ENCODE measurements at regions not wholly inside any gene's neighbourhood (a gene's known extent, or its start where the extent isn't known, plus 50 kb on each side); places are given as distances from the start of the nearest gene placed in this dataset.

- H3K9me3 ChIP-seq (ENCODE audit: low read length): no peaks in the 10 kb centered on the region
- H3K9me2 ChIP-seq (replicated peaks; ENCODE audit: insufficient read depth, low read length): no peaks in the 10 kb centered on the region
- no peak overlapping the region for H3K4me3 ChIP-seq (ENCODE audit: low read length)
- H3K4me1 ChIP-seq (ENCODE audit: low read length): peaks cover 42% of the 10 kb centered on the region
- no peak overlapping the region for H2AFZ ChIP-seq (ENCODE audit: low read length)
- no peaks in the 10 kb centered on the region for H3K79me2 ChIP-seq (ENCODE audit: low read length)
- H4K20me1 ChIP-seq (ENCODE audit: insufficient read depth, low read depth, low read length): no peaks in the 10 kb centered on the region
- H3K4me2 ChIP-seq (ENCODE audit: low read depth, low read length, poor library complexity, severe bottlenecking): no peak overlapping the region
- H3K27me3 ChIP-seq (ENCODE audit: low read length): no peaks in the 10 kb centered on the region; the same call in 1 of the 2 replicates
- no peak for DNase-seq
- H3K36me3 ChIP-seq (ENCODE audit: insufficient read depth, low read length): no peaks in the 10 kb centered on the region; the same call in 1 of the 2 replicates
- H3K9ac ChIP-seq (ENCODE audit: low read length): peak overlapping the region; percentile 33; the same call in 1 of the 2 replicates
- H3K27ac ChIP-seq (ENCODE audit: low read length): no peak overlapping the region; the same call in 1 of the 2 replicates
Measured at GRCh38 chr20:57952136-57952535, 242.3 kb upstream of the PMEPA1 start.

GRCh38 chr20:57951549-57951948, 241.7 kb upstream of the PMEPA1 start:
- no peaks in the 10 kb centered on the region; the same call in 1 of the 2 replicates for H3K36me3 ChIP-seq (ENCODE audit: insufficient read depth, low read length)
- no peaks in the 10 kb centered on the region for H3K79me2 ChIP-seq (ENCODE audit: low read length)
- no peaks in the 10 kb centered on the region for H4K20me1 ChIP-seq (ENCODE audit: insufficient read depth, low read depth, low read length)
- H3K4me2 ChIP-seq (ENCODE audit: low read depth, low read length, poor library complexity, severe bottlenecking): no peak overlapping the region
- no peak overlapping the region for H3K4me3 ChIP-seq (ENCODE audit: low read length)
- H3K9me2 ChIP-seq (replicated peaks; ENCODE audit: insufficient read depth, low read length): no peaks in the 10 kb centered on the region
- H3K27ac ChIP-seq (ENCODE audit: low read length): no peak overlapping the region
- DNase-seq: no peak
- H2AFZ ChIP-seq (ENCODE audit: low read length): no peak overlapping the region
- H3K9me3 ChIP-seq (ENCODE audit: low read length): no peaks in the 10 kb centered on the region
- no peaks in the 10 kb centered on the region; the same call in 1 of the 2 replicates for H3K27me3 ChIP-seq (ENCODE audit: low read length)
- no peak overlapping the region for H3K9ac ChIP-seq (ENCODE audit: low read length)
- H3K4me1 ChIP-seq (ENCODE audit: low read length): peaks cover 36% of the 10 kb centered on the region

- H3K4me2 ChIP-seq (ENCODE audit: low read depth, low read length, poor library complexity, severe bottlenecking): no peak overlapping the region
- H3K27me3 ChIP-seq (ENCODE audit: low read length): no peaks in the 10 kb centered on the region; the same call in 1 of the 2 replicates
- H3K27ac ChIP-seq (ENCODE audit: low read length): no peak overlapping the region
- peaks cover 31% of the 10 kb centered on the region for H3K4me1 ChIP-seq (ENCODE audit: low read length)
- no peak overlapping the region for H3K9ac ChIP-seq (ENCODE audit: low read length)
- no peaks in the 10 kb centered on the region for H3K79me2 ChIP-seq (ENCODE audit: low read length)
- no peak for DNase-seq
- no peak overlapping the region for H2AFZ ChIP-seq (ENCODE audit: low read length)
- H3K9me2 ChIP-seq (replicated peaks; ENCODE audit: insufficient read depth, low read length): no peaks in the 10 kb centered on the region
- H4K20me1 ChIP-seq (ENCODE audit: insufficient read depth, low read depth, low read length): no peaks in the 10 kb centered on the region
- no peaks in the 10 kb centered on the region; the same call in 1 of the 2 replicates for H3K36me3 ChIP-seq (ENCODE audit: insufficient read depth, low read length)
- H3K4me3 ChIP-seq (ENCODE audit: low read length): no peak overlapping the region
- no peaks in the 10 kb centered on the region for H3K9me3 ChIP-seq (ENCODE audit: low read length)
Measured at GRCh38 chr20:57950764-57951485, 241.1 kb upstream of the PMEPA1 start.

- Histone ChIP-seq H3K9me2 (replicated peaks; ENCODE audit: insufficient read depth, low read length) (no peaks in the 10 kb centered on the region), H3K27ac (ENCODE audit: low read length) (no peak overlapping the region), H3K9ac (ENCODE audit: low read length) (no peak overlapping the region), H3K4me3 (ENCODE audit: low read length) (no peak overlapping the region), H3K9me3 (ENCODE audit: low read length) (no peaks in the 10 kb centered on the region), H4K20me1 (ENCODE audit: insufficient read depth, low read depth, low read length) (no peaks in the 10 kb centered on the region), H3K27me3 (ENCODE audit: low read length) (no peaks in the 10 kb centered on the region), H3K4me1 (ENCODE audit: low read length) (peaks cover 13% of the 10 kb centered on the region), H3K4me2 (ENCODE audit: low read depth, low read length, poor library complexity, severe bottlenecking) (no peak overlapping the region), H2AFZ (ENCODE audit: low read length) (no peak overlapping the region), H3K36me3 (ENCODE audit: insufficient read depth, low read length) (no peaks in the 10 kb centered on the region), H3K79me2 (ENCODE audit: low read length) (no peaks in the 10 kb centered on the region)
- DNase-seq: no peak
Measured at GRCh38 chr20:57948180-57948955, 238.6 kb upstream of the PMEPA1 start.

GRCh38 chr20:57947421-57948179, 237.8 kb upstream of the PMEPA1 start:
- Histone ChIP-seq H3K4me2 (ENCODE audit: low read depth, low read length, poor library complexity, severe bottlenecking) (no peak overlapping the region), H3K36me3 (ENCODE audit: insufficient read depth, low read length) (no peaks in the 10 kb centered on the region), H3K27ac (ENCODE audit: low read length) (no peak overlapping the region), H3K4me1 (ENCODE audit: low read length) (peaks cover 5% of the 10 kb centered on the region), H3K4me3 (ENCODE audit: low read length) (no peak overlapping the region), H3K9me3 (ENCODE audit: low read length) (no peaks in the 10 kb centered on the region), H4K20me1 (ENCODE audit: insufficient read depth, low read depth, low read length) (no peaks in the 10 kb centered on the region), H3K27me3 (ENCODE audit: low read length) (no peaks in the 10 kb centered on the region), H2AFZ (ENCODE audit: low read length) (no peak overlapping the region), H3K9ac (ENCODE audit: low read length) (no peak overlapping the region), H3K9me2 (replicated peaks; ENCODE audit: insufficient read depth, low read length) (no peaks in the 10 kb centered on the region), H3K79me2 (ENCODE audit: low read length) (no peaks in the 10 kb centered on the region)
- DNase-seq: no peak

GRCh38 chr20:57946559-57947315, 236.9 kb upstream of the PMEPA1 start:
- no peak overlapping the region for H3K27ac ChIP-seq (ENCODE audit: low read length)
- no peaks in the 10 kb centered on the region for H3K4me1 ChIP-seq (ENCODE audit: low read length)
- no peak overlapping the region for H3K4me2 ChIP-seq (ENCODE audit: low read depth, low read length, poor library complexity, severe bottlenecking)
- H3K36me3 ChIP-seq (ENCODE audit: insufficient read depth, low read length): no peaks in the 10 kb centered on the region
- no peak overlapping the region for H3K9ac ChIP-seq (ENCODE audit: low read length)
- no peaks in the 10 kb centered on the region for H4K20me1 ChIP-seq (ENCODE audit: insufficient read depth, low read depth, low read length)
- H3K9me3 ChIP-seq (ENCODE audit: low read length): no peaks in the 10 kb centered on the region
- no peaks in the 10 kb centered on the region for H3K27me3 ChIP-seq (ENCODE audit: low read length)
- H3K9me2 ChIP-seq (replicated peaks; ENCODE audit: insufficient read depth, low read length): no peaks in the 10 kb centered on the region
- H2AFZ ChIP-seq (ENCODE audit: low read length): no peak overlapping the region
- DNase-seq: no peak
- no peak overlapping the region for H3K4me3 ChIP-seq (ENCODE audit: low read length)
- H3K79me2 ChIP-seq (ENCODE audit: low read length): no peaks in the 10 kb centered on the region

- Histone ChIP-seq H2AFZ (ENCODE audit: low read length) (no peak overlapping the region), H3K9me2 (replicated peaks; ENCODE audit: insufficient read depth, low read length) (no peaks in the 10 kb centered on the region), H3K4me1 (ENCODE audit: low read length) (no peaks in the 10 kb centered on the region), H3K4me2 (ENCODE audit: low read depth, low read length, poor library complexity, severe bottlenecking) (no peak overlapping the region), H3K4me3 (ENCODE audit: low read length) (no peak overlapping the region), H3K36me3 (ENCODE audit: insufficient read depth, low read length) (no peaks in the 10 kb centered on the region), H3K9ac (ENCODE audit: low read length) (no peak overlapping the region), H3K9me3 (ENCODE audit: low read length) (no peaks in the 10 kb centered on the region), H3K27ac (ENCODE audit: low read length) (no peak overlapping the region), H3K79me2 (ENCODE audit: low read length) (no peaks in the 10 kb centered on the region), H4K20me1 (ENCODE audit: insufficient read depth, low read depth, low read length) (no peaks in the 10 kb centered on the region), H3K27me3 (ENCODE audit: low read length) (no peaks in the 10 kb centered on the region)
- no peak for DNase-seq
Measured at GRCh38 chr20:57944988-57945387, 235.2 kb upstream of the PMEPA1 start.

Measured in Karpas-422 (cell line).